Lung (tissue), 11 donors: ENCODE measurements at regions not wholly inside any gene's neighbourhood (a gene's known extent, or its start where the extent isn't known, plus 50 kb on each side); places are given as distances from the start of the nearest gene placed in this dataset.

ENCODE experiments used
- ATAC-seq: fragments of 200-7000 bp; cut with Tn5 transposase; one replicate; pipeline ENCODE4 v1.9.1; 2020; ENCODE audit warnings: moderate number of reproducible peaks; ENCODE audit not compliant: insufficient read depth, low FRiP score
- DNase-seq, 3 donors: peaks; one replicate each; pipeline ENCODE4 v3.0.0-alpha.2; 2013 to 2017
- H3K27ac ChIP-seq, 2 donors: one replicate each; pipeline ENCODE4 v1.5.1; 2013; ENCODE audit warnings: mild to moderate bottlenecking in 2 of 2, moderate library complexity in 2 of 2, control low read depth in 1 of 2, inconsistent platforms in 1 of 2, low read depth in 1 of 2, low read length in 1 of 2
- H3K27me3 ChIP-seq, 3 donors: one replicate each; pipeline ENCODE4 v1.5.1; 2013; ENCODE audit warnings: low read length in 2 of 3; ENCODE audit not compliant: control insufficient read depth in 3 of 3, insufficient read depth in 3 of 3
- H3K36me3 ChIP-seq, 4 donors: one replicate each; pipeline ENCODE4 v1.5.1; 2013; ENCODE audit warnings: low read length in 4 of 4, mild to moderate bottlenecking in 1 of 4, moderate library complexity in 1 of 4; ENCODE audit not compliant: control insufficient read depth in 4 of 4, insufficient read depth in 4 of 4
- H3K4me1 ChIP-seq, 5 donors: one replicate each; pipeline ENCODE4 v1.5.1; 2013; ENCODE audit warnings: low read length in 5 of 5, mild to moderate bottlenecking in 2 of 5, moderate library complexity in 1 of 5; ENCODE audit not compliant: control insufficient read depth in 5 of 5, insufficient read depth in 5 of 5
- H3K4me3 ChIP-seq: one replicate; pipeline ENCODE4 v1.5.1; 2013; ENCODE audit warnings: mild to moderate bottlenecking, control low read depth, moderate library complexity
- H3K9ac ChIP-seq, 2 donors: one replicate each; pipeline ENCODE4 v1.5.1; 2013; ENCODE audit warnings: low read length in 2 of 2, control low read depth in 1 of 2; ENCODE audit not compliant: insufficient read depth in 1 of 2
- H3K9me3 ChIP-seq, 4 donors: one replicate each; pipeline ENCODE4 v1.5.1; 2013; ENCODE audit warnings: low read length in 3 of 4, mild to moderate bottlenecking in 1 of 4, moderate library complexity in 1 of 4; ENCODE audit not compliant: control insufficient read depth in 4 of 4, insufficient read depth in 3 of 4
- WGBS, 2 donors: extraction: QIAGEN DNeasy Blood & Tissue Kit; methylation state at CpG; one replicate each; pipeline ENCODE4 v1.1.7; 2013; 5-methylcytosine and 5-hydroxymethylcytosine counted together
- TF ChIP-seq, protein P1 (sequence below): IDR thresholded peaks from 2 replicates; pipeline ENCODE4 v1.5.1; 2012; ENCODE audit warnings: mild to moderate bottlenecking; ENCODE audit errors: control extremely low read depth, extremely low read depth
- donor health status: control.
- donor health status: control.
- donor health status: Bipolar disorder and iron deficiency.
- donor health status: healthy.
- donor health status: DM: yes; HTN: yes; CAD: no.

DNA sequence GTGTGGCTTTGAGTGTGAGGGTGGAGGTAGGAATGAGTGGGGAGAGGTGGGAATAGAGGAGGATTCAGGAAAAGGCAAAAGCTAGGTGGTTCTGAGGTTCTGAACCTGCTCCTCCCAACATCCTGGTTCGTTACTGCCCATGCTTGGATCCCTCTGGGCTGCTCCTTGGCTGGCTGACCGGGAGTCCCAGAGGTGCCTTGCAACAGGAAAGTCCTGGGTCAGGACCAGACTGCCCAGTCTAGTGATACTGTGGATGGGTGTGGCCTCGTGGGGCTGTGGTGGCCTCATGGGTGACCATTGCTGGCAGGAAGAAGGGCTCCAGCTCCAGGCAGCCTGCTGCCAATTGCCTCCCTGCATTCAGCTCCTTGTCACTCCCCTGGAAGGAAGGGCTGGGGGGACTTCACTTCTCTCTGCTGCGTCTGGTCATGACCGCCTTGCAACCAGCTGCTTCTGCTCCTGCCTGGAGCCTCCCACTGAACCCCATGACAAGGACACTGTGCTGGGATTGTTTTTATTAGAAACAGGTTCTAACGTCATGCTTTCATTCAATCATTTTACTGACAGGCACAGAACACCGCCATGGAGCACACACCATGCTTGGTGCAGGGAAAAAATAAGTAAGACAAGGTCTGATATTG, 61.5 kb upstream of the UBL3 start:
- Histone ChIP-seq H3K4me3 (no peak overlapping the region), H3K9me3 (peaks cover 0 to under 1% (median 0%) of the 10 kb centered on the region in 4 donors), H3K4me1 (peaks cover 0 to 11% (median 5%) of the 10 kb centered on the region in 5 donors), H3K27me3 (no peaks in the 10 kb centered on the region), H3K36me3 (no peaks in the 10 kb centered on the region), H3K27ac (no peak overlapping the region), H3K9ac (no peak overlapping the region)
- TF ChIP-seq, protein P1, sequence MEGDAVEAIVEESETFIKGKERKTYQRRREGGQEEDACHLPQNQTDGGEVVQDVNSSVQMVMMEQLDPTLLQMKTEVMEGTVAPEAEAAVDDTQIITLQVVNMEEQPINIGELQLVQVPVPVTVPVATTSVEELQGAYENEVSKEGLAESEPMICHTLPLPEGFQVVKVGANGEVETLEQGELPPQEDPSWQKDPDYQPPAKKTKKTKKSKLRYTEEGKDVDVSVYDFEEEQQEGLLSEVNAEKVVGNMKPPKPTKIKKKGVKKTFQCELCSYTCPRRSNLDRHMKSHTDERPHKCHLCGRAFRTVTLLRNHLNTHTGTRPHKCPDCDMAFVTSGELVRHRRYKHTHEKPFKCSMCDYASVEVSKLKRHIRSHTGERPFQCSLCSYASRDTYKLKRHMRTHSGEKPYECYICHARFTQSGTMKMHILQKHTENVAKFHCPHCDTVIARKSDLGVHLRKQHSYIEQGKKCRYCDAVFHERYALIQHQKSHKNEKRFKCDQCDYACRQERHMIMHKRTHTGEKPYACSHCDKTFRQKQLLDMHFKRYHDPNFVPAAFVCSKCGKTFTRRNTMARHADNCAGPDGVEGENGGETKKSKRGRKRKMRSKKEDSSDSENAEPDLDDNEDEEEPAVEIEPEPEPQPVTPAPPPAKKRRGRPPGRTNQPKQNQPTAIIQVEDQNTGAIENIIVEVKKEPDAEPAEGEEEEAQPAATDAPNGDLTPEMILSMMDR, result no peak
- WGBS, 2 donors, result 70 to 86% methylated on average over 7 of the region's 7 CpGs
- ATAC-seq (no peak), DNase-seq (peak in 1 of 3 donors; percentile 19)

DNA sequence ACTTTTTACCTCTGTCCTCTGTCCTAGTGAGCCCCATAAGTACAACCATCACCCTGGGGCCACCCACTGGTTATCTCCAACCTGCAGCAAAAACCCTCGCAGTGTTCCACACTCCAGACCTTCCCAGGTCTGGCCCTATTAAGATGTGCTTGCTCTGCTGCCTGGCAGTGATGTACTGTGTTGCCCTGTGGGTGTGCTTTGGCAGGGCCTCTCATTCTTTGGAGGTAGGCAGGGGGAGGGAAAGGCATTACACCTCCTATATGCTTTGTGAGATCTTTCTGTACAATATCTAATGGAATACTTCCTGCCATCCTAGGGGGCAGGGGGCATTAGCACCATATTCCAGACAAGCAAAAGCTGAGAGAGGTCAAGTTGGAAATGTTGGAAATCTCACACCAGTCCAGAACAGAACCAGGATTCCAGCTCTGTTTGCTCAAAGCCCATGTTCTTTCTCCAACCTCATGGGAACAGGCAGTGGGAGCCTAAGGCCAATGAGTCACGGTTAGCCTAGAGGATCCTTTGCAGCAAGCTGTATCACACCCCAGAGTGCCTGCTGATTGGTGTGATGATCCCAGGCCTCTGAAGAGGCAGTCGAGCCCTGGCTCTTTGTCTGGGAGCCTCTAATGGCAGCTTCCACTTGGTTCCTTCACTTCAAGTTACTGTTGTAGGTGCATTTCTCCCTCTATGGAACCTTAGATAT, 59.7 kb upstream of the UBL3 start:
- no peak overlapping the region for H3K4me3 ChIP-seq
- H3K9ac ChIP-seq, result no peak overlapping the region
- H3K27ac ChIP-seq, result no peak overlapping the region
- TF ChIP-seq, protein P1, result no peak
- peaks cover 0 to 17% (median 10%) of the 10 kb centered on the region in 5 donors for H3K4me1 ChIP-seq
- no peaks in the 10 kb centered on the region for H3K36me3 ChIP-seq
- DNase-seq, result no peak
- no peaks in the 10 kb centered on the region for H3K9me3 ChIP-seq
- H3K27me3 ChIP-seq, result no peaks in the 10 kb centered on the region
- no peak for ATAC-seq
- WGBS, 2 donors, result 77 to 88% methylated on average over 3 of the region's 3 CpGs

DNA sequence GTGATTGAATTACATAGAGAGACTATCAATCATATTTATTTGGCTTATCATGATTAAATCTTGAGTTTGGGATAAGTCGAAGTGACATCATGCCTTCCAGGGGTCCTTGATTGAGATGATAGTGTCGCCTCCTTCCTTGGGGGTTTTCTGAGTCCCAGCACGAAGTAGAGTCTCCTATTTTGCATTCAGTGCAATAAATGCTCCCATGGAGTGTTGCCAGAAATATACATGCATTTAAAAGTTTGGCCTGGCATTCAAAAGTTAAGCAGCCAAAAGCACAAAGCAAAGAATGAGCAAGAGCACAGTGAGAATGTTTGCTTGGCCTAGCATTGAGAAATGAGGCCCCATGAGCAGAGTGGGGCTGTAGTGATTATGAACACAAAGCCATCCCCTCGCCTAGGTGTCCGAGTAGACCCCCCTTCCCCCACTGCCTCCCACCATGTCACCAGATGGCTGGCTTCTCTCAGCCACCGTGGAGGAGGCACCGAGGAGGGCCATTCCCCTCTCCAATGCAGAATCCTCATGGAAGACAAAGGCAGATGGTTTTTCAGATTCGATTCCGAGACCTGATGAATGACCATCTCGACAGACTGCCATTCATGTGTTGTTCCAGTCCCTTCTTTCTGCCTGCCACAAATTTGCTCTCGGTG, 58.8 kb upstream of the UBL3 start:
- TF ChIP-seq, protein P1, result no peak
- 85 to 87% methylated on average over 11 of the region's 11 CpGs for WGBS, 2 donors
- Histone ChIP-seq H3K27ac (no peak overlapping the region), H3K4me1 (peaks cover 0 to 18% (median 13%) of the 10 kb centered on the region in 5 donors), H3K9me3 (no peaks in the 10 kb centered on the region), H3K4me3 (no peak overlapping the region), H3K36me3 (no peaks in the 10 kb centered on the region), H3K27me3 (no peaks in the 10 kb centered on the region), H3K9ac (no peak overlapping the region)
- peak; percentile 37 to 52 (median 49) for DNase-seq
- no peak for ATAC-seq
